ENCODE measurements at regions not wholly inside any gene's neighbourhood (a gene's known extent, or its start where the extent isn't known, plus 50 kb on each side); places are given as distances from the start of the nearest gene placed in this dataset.
"Not testable (repeated sequence)": the region's sequence is repeated elsewhere in the genome, so short reads cannot be mapped to it uniquely, and the experiment has no call there.

DNA sequence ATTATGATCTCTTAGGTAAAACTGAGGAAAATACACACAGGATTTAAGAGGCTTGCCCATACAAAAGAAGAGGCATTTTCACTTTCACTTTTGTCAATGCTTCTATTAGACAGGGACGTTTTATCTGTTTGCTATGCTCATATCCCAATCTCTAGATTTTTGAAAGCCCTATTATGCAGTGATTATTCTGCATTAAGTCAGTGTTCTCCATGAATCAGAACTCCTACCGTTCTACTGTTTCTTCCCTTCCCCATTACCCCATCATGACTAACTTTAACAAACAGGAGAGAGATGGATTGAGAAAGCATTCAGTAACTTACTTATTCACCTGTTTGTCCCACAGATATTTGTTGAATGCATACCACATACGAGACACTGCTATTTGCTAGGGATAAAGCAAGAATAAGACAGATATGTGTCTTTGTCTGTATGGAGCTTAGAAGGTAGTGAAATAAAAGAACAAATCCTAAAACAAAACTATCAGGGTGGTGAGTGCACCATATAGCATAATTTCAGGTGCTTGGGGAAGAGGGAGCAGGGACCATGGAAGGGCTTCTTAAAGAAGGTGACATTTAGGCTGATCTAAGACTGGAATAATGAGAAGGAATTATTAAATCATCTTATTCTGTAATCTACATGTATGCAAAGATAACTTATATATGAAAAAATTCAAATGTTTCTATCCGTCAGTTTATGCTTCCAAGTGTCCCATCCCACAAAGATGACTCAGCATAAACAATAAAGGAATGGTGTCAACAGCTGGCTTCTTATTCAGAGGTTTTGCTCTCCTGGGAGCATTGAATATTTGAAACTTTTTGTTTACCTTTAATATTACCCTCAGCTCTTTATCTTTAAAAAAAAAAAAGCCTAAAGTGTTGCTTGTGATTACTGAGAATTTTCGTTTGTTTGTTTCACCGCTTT is 328.1 kb downstream of the HINT1 start:
- no peaks in the 10 kb centered on the region for H3K27me3 ChIP-seq (ENCODE audit: insufficient read depth, low read length, poor library complexity, severe bottlenecking)
- H3K9me3 ChIP-seq (ENCODE audit: low read length), result no peaks in the 10 kb centered on the region
- no peaks in the 10 kb centered on the region for H3K4me1 ChIP-seq (ENCODE audit: insufficient read depth, low read length)
- no peak overlapping the region for H3K27ac ChIP-seq (ENCODE audit: low read depth, low read length)
- peak overlapping the region; percentile 59 for H3K4me3 ChIP-seq (ENCODE audit: low read length)
- peaks cover 14 to 17% (median 16%) of the 10 kb centered on the region in 3 donors for H3K4me1 Mint-ChIP-seq
- ChIA-PET POLR2A (no interaction called here), CTCF (no interaction called here)
- H3K4me3 Mint-ChIP-seq, result peak overlapping the region; percentile 77 to 90 (median 83)
- peaks cover 0 to 4% (median 0%) of the 10 kb centered on the region in 5 donors for H3K9me3 Mint-ChIP-seq
- peak overlapping the region in 7 of 8 donors; percentile 30 to 88 (median 77) for H3K27ac Mint-ChIP-seq
- H3K27me3 Mint-ChIP-seq, result peaks cover 4 to 8% of the 10 kb centered on the region in 2 donors
- H3K36me3 ChIP-seq (ENCODE audit: insufficient read depth, low read length), result no peaks in the 10 kb centered on the region
- peaks cover 0 to 9% (median 3%) of the 10 kb centered on the region in 3 donors for H3K36me3 Mint-ChIP-seq
- peak in 1 of 5 donors; percentile 1 for DNase-seq

DNA sequence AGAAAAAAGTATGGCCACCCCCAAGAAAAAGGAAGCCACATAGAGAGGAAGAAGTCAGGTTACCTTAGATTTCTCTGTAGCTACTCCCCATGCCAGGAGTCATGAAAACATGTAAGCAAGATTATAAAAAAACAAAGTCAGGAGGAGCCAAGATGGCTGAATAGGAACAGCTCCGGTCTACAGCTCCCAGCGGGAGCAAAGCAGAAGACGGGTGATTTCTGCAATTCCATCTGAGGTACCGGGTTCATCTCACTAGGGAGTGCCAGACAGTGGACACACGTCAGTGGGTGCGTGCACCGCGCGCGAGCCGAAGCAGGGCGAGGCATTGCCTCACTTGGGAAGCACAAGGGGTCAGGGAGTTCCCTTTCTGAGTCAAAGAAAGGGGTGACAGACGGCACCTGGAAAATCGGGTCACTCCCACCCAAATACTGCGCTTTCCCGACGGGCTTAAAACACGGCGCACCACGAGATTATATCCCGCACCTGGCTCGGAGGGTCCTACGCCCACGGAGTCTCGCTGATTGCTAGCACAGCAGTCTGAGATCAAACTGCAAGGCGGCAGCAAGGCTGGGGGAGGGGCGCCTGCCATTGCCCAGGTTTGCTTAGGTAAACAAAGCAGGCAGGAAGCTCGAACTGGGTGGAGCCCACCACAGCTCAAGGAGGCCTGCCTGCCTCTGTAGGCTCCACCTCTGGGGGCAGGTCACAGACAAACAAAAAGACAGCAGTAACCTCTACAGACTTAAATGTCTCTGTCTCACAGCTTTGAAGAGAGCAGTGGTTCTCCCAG is 347.3 kb downstream of the HINT1 start:
- H3K4me1 ChIP-seq (ENCODE audit: insufficient read depth, low read length); H3K9me3 ChIP-seq (ENCODE audit: low read length); H3K27me3 ChIP-seq (ENCODE audit: insufficient read depth, low read length, poor library complexity, severe bottlenecking); H3K36me3 Mint-ChIP-seq; POLR2A ChIA-PET; H3K27ac ChIP-seq (ENCODE audit: low read depth, low read length); CTCF ChIA-PET; H3K4me3 ChIP-seq (ENCODE audit: low read length); H3K4me3 Mint-ChIP-seq; H3K27me3 Mint-ChIP-seq; H3K9me3 Mint-ChIP-seq; H3K36me3 ChIP-seq (ENCODE audit: insufficient read depth, low read length): not testable (repeated sequence)
- DNase-seq, result peak in 2 of 5 donors; percentile 12 to 46
- Mint-ChIP-seq H3K27ac (peak overlapping the region in 1 of 8 donors; percentile 51), H3K4me1 (peaks cover 6 to 10% (median 10%) of the 10 kb centered on the region in 3 donors)

DNA sequence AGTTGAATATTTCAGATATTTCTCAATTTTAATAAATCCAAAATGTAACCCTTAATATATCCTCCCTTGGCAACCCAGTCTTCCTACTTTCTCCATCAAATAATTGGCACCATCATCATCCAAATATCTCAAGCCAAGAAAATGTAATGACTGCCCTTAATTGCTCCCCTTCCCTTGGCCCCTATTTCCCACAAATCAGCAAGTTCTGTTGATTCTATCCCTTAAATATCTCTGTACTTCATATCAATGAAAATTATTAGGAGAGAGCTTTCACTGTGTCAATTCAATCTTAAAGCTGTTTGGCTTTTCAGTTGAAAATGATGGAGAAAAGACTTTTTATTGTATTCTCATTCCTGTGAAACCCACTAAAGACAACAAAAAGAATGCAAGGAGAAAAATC is 349.8 kb downstream of the HINT1 start:
- Mint-ChIP-seq H3K27me3 (peaks cover 0 to 10% of the 10 kb centered on the region in 2 donors), H3K9me3 (peaks cover 0 to 4% (median 0%) of the 10 kb centered on the region in 5 donors), H3K36me3 (no peaks in the 10 kb centered on the region), H3K27ac (no peak overlapping the region), H3K4me3 (no peak overlapping the region), H3K4me1 (peaks cover 6 to 10% (median 10%) of the 10 kb centered on the region in 3 donors)
- Histone ChIP-seq H3K9me3 (ENCODE audit: low read length) (no peaks in the 10 kb centered on the region), H3K27me3 (ENCODE audit: insufficient read depth, low read length, poor library complexity, severe bottlenecking) (no peaks in the 10 kb centered on the region), H3K4me3 (ENCODE audit: low read length) (no peak overlapping the region), H3K4me1 (ENCODE audit: insufficient read depth, low read length) (no peaks in the 10 kb centered on the region), H3K36me3 (ENCODE audit: insufficient read depth, low read length) (no peaks in the 10 kb centered on the region), H3K27ac (ENCODE audit: low read depth, low read length) (no peak overlapping the region)
- POLR2A ChIA-PET, result no interaction called here
- CTCF ChIA-PET, result no interaction called here
- DNase-seq, result no peak

DNA sequence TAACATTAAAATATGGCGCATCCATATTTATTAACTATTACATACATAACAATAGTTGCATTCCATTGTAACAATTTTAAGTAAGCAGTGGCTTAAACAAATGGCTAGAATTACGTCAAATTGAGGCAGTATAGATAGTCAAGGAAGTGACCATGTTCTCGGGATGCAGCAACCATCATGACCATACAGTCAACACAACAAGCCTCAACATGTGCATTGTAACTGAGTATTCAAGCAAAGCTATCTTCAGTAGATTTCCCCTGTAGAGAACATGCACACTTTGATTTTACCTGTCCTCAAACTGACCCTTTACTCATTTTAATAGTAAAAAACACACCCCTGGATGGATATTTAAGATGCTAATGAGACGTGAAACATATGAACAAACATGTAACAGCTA is 356.4 kb downstream of the HINT1 start:
- Mint-ChIP-seq H3K4me1 (no peaks in the 10 kb centered on the region), H3K27ac (no peak overlapping the region), H3K4me3 (no peak overlapping the region), H3K9me3 (no peaks in the 10 kb centered on the region), H3K27me3 (peaks cover 4 to 50% of the 10 kb centered on the region in 2 donors), H3K36me3 (no peaks in the 10 kb centered on the region)
- CTCF ChIA-PET, result no interaction called here
- Histone ChIP-seq H3K4me1 (ENCODE audit: insufficient read depth, low read length) (no peaks in the 10 kb centered on the region), H3K27me3 (ENCODE audit: insufficient read depth, low read length, poor library complexity, severe bottlenecking) (no peaks in the 10 kb centered on the region), H3K4me3 (ENCODE audit: low read length) (no peak overlapping the region), H3K27ac (ENCODE audit: low read depth, low read length) (no peak overlapping the region), H3K36me3 (ENCODE audit: insufficient read depth, low read length) (no peaks in the 10 kb centered on the region), H3K9me3 (ENCODE audit: low read length) (no peaks in the 10 kb centered on the region)
- POLR2A ChIA-PET, result no interaction called here
- no peak for DNase-seq

DNA sequence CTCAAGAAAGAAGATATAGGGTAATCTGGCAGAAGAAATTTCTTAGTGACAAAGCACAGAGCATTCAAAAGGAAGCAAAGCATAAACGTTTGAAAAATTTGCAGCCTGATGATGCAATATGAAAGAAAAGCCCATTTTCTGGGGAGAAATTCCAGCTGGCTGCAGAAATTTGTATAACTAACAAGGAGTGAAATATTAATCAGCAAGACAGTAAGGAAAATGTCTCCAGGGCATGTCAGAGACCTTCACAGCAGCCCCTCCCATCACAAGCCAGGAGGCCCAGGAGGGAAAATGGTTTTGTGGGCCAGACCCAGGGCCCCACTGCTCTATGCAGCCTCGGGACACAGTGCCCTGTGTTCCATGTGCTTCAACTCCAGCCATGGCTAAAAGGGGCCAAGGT is 359.4 kb downstream of the HINT1 start:
- Histone ChIP-seq H3K27ac (ENCODE audit: low read depth, low read length) (no peak overlapping the region), H3K4me3 (ENCODE audit: low read length) (no peak overlapping the region), H3K27me3 (ENCODE audit: insufficient read depth, low read length, poor library complexity, severe bottlenecking) (no peaks in the 10 kb centered on the region), H3K36me3 (ENCODE audit: insufficient read depth, low read length) (no peaks in the 10 kb centered on the region), H3K9me3 (ENCODE audit: low read length) (no peaks in the 10 kb centered on the region), H3K4me1 (ENCODE audit: insufficient read depth, low read length) (no peaks in the 10 kb centered on the region)
- no peaks in the 10 kb centered on the region for H3K4me1 Mint-ChIP-seq
- H3K9me3 Mint-ChIP-seq, result peaks cover 6 to 10% (median 7%) of the 10 kb centered on the region in 5 donors
- H3K36me3 Mint-ChIP-seq, result peaks cover 0 to 4% (median 0%) of the 10 kb centered on the region in 3 donors
- peaks cover 13 to 50% of the 10 kb centered on the region in 2 donors for H3K27me3 Mint-ChIP-seq
- H3K4me3 Mint-ChIP-seq, result no peak overlapping the region
- POLR2A ChIA-PET, result no interaction called here
- CTCF ChIA-PET, result no interaction called here
- no peak overlapping the region for H3K27ac Mint-ChIP-seq
- no peak for DNase-seq

DNA sequence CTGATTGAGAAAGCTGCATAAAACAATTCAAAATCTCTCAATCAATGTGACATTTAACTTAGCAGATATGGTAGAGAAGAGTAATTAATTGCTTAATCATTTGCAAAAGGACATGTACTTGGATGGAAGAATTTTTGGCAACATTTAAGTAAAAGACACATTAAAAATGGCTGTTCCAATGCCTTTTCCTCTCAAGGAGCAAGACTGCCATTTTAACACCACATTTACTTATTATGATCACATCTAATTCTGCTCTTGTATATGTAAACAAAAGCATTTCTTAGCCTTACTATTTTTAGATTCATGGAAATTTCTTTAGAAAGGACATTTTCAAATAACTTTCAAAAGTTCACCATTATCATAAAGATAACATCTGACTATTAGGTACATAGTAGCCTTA is 360.0 kb downstream of the HINT1 start:
- Mint-ChIP-seq H3K9me3 (peaks cover 6 to 10% (median 7%) of the 10 kb centered on the region in 5 donors), H3K4me1 (no peaks in the 10 kb centered on the region), H3K4me3 (no peak overlapping the region), H3K36me3 (peaks cover 0 to 4% (median 0%) of the 10 kb centered on the region in 3 donors), H3K27me3 (peaks cover 13 to 46% of the 10 kb centered on the region in 2 donors), H3K27ac (no peak overlapping the region)
- H3K27me3 ChIP-seq (ENCODE audit: insufficient read depth, low read length, poor library complexity, severe bottlenecking), result no peaks in the 10 kb centered on the region
- no peaks in the 10 kb centered on the region for H3K4me1 ChIP-seq (ENCODE audit: insufficient read depth, low read length)
- ChIA-PET CTCF (no interaction called here), POLR2A (no interaction called here)
- DNase-seq, result no peak
- no peak overlapping the region for H3K27ac ChIP-seq (ENCODE audit: low read depth, low read length)
- H3K4me3 ChIP-seq (ENCODE audit: low read length), result no peak overlapping the region
- no peaks in the 10 kb centered on the region for H3K9me3 ChIP-seq (ENCODE audit: low read length)
- no peaks in the 10 kb centered on the region for H3K36me3 ChIP-seq (ENCODE audit: insufficient read depth, low read length)

DNA sequence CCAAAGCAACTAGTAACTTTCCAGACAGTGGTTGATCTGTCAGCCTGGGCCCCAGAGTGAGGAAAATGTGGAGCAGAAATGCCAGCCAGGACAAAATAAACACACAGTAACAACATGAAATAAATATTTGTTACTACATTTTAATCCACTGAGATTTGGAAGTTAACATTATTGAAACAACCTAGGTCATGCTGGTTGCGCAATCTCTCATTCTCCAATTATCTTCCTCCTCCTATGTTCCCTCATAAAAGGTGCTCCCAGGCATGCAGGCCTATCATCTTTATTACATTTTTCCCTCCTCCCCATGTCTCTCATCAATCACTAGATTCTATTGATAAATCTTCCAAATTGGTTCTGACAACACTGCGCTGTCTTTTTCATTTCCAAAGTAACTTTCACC is 363.1 kb downstream of the HINT1 start:
- ChIA-PET CTCF (no interaction called here), POLR2A (no interaction called here)
- peaks cover 0 to 4% (median 0%) of the 10 kb centered on the region in 3 donors for H3K36me3 Mint-ChIP-seq
- no peak overlapping the region for H3K4me3 Mint-ChIP-seq
- H3K27ac Mint-ChIP-seq, result no peak overlapping the region
- Histone ChIP-seq H3K27me3 (ENCODE audit: insufficient read depth, low read length, poor library complexity, severe bottlenecking) (no peaks in the 10 kb centered on the region), H3K27ac (ENCODE audit: low read depth, low read length) (no peak overlapping the region), H3K9me3 (ENCODE audit: low read length) (no peaks in the 10 kb centered on the region), H3K4me1 (ENCODE audit: insufficient read depth, low read length) (no peaks in the 10 kb centered on the region), H3K36me3 (ENCODE audit: insufficient read depth, low read length) (no peaks in the 10 kb centered on the region), H3K4me3 (ENCODE audit: low read length) (no peak overlapping the region)
- H3K27me3 Mint-ChIP-seq, result peaks cover 17 to 30% of the 10 kb centered on the region in 2 donors
- DNase-seq, result no peak
- peaks cover 7 to 15% (median 12%) of the 10 kb centered on the region in 5 donors for H3K9me3 Mint-ChIP-seq
- no peaks in the 10 kb centered on the region for H3K4me1 Mint-ChIP-seq

DNA sequence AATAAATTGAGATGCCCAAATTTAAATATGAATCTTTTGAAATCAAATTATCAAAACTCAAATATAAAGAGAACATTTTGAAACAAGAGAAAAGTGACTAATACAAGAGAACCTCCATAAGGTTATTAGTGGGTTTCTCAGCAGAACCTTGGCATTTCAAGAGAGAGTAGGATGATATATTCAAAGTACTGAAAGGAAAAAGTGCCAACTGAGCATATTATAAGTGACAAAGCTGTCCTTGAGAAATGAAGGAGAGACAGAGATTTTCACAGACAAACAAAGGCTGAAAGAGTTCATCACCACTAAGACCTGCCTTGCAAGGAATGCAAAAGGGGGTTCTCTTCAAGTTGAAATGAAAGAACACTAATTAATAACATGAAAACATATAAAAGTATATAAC is 366.0 kb downstream of the HINT1 start:
- POLR2A ChIA-PET, result no interaction called here
- H3K36me3 ChIP-seq (ENCODE audit: insufficient read depth, low read length), result no peaks in the 10 kb centered on the region
- Mint-ChIP-seq H3K4me3 (no peak overlapping the region), H3K9me3 (peaks cover 7 to 15% (median 12%) of the 10 kb centered on the region in 5 donors), H3K36me3 (peaks cover 0 to 4% (median 0%) of the 10 kb centered on the region in 3 donors), H3K4me1 (no peaks in the 10 kb centered on the region), H3K27ac (no peak overlapping the region), H3K27me3 (peaks cover 11 to 14% of the 10 kb centered on the region in 2 donors)
- H3K9me3 ChIP-seq (ENCODE audit: low read length), result no peaks in the 10 kb centered on the region
- H3K27ac ChIP-seq (ENCODE audit: low read depth, low read length), result no peak overlapping the region
- no peaks in the 10 kb centered on the region for H3K4me1 ChIP-seq (ENCODE audit: insufficient read depth, low read length)
- H3K27me3 ChIP-seq (ENCODE audit: insufficient read depth, low read length, poor library complexity, severe bottlenecking), result no peaks in the 10 kb centered on the region
- DNase-seq, result no peak
- CTCF ChIA-PET, result no interaction called here
- no peak overlapping the region for H3K4me3 ChIP-seq (ENCODE audit: low read length)

All from CD8-positive, alpha-beta memory T cell (primary cell).